Breast epithelium (tissue), 4 donors: ENCODE measurements at regions not wholly inside any gene's neighbourhood (a gene's known extent, or its start where the extent isn't known, plus 50 kb on each side); places are given as distances from the start of the nearest gene placed in this dataset.

Experiments used
- DNase-seq, 2 donors: peaks; one replicate each; pipeline ENCODE4 v3.0.0-alpha.2; 2019; ENCODE audit warnings: low spot score in 2 of 2
- H3K27ac ChIP-seq, 2 donors: fragments of 200-600 bp; sonication (generic) in 1 of 2; one replicate each; pipeline ENCODE4 v1.5.1; 2016 to 2019; ENCODE audit warnings: mild to moderate bottlenecking in 1 of 2
- H3K27me3 ChIP-seq, 2 donors: fragments of 200-600 bp; sonication (generic) in 1 of 2; one replicate each; pipeline versions ENCODE4 v1.5.1 to v1.6.0; 2017 to 2019; ENCODE audit warnings: control low read depth in 1 of 2, mild to moderate bottlenecking in 1 of 2
- H3K36me3 ChIP-seq: fragments of 200-600 bp; one replicate; pipeline ENCODE4 v1.5.1; 2019
- H3K4me1 ChIP-seq, 2 donors: fragments of 200-600 bp; sonication (generic); one replicate each; pipeline ENCODE4 v1.5.1; 2016 to 2019; ENCODE audit warnings: control low read depth in 1 of 2
- H3K4me3 ChIP-seq, 3 donors: fragments of 200-600 bp; sonication (generic); 1 replicate in 2 of 3; 2 replicates in 1 of 3; pipeline ENCODE4 v1.5.1; 2016 to 2019; ENCODE audit warnings: mild to moderate bottlenecking in 3 of 3, moderate library complexity in 2 of 3
- H3K9me3 ChIP-seq, 2 donors: fragments of 200-600 bp; sonication (generic) in 1 of 2; one replicate each; pipeline ENCODE4 v1.5.1; 2016 to 2019; ENCODE audit warnings: control low read depth in 1 of 2
- CTCF ChIP-seq, 3 donors: fragments of 450-650 bp; IDR thresholded peaks; one replicate each; pipeline ENCODE4 v1.5.1; 2016 to 2017; ENCODE audit warnings: antibody characterized with exemption in 3 of 3, mild to moderate bottlenecking in 3 of 3, moderate library complexity in 3 of 3
- POLR2A ChIP-seq: fragments of 450-650 bp; IDR thresholded peaks from one replicate; pipeline ENCODE4 v1.6.1; 2016; ENCODE audit warnings: antibody characterized with exemption, mild to moderate bottlenecking, moderate library complexity
- POLR2AphosphoS5 ChIP-seq, 3 donors: sonication (generic); formaldehyde crosslinking; IDR thresholded peaks; one replicate each; pipeline ENCODE4 v1.6.1; 2017; ENCODE audit warnings: antibody characterized with exemption in 3 of 3
- intact Hi-C: fragments of 100-400 bp; cut with DNase I; formaldehyde crosslinking; loops from one replicate; pipeline ENCODE4 v1.15.1; 2023; ENCODE audit warnings: low total_unique reads

GRCh38 chr4:156633847-156634246, 337.8 kb downstream of the PDGFC start:
- DNase-seq, result no peak
- Histone ChIP-seq H3K36me3 (no peaks in the 10 kb centered on the region), H3K4me1 (no peaks in the 10 kb centered on the region), H3K9me3 (no peaks in the 10 kb centered on the region), H3K27me3 (no peaks in the 10 kb centered on the region), H3K27ac (no peak overlapping the region), H3K4me3 (no peak overlapping the region)
- intact Hi-C loops, result no loop called here
- TF ChIP-seq POLR2AphosphoS5 (IDR thresholded peaks at IDR 0.05), result no peak
- TF ChIP-seq CTCF (IDR thresholded peaks at IDR 0.05), result no peak
- no peak for TF ChIP-seq POLR2A

GRCh38 chr4:156628858-156629257, 342.7 kb downstream of the PDGFC start:
- H3K9me3 ChIP-seq, result no peaks in the 10 kb centered on the region
- intact Hi-C loops, result no loop called here
- no peak for DNase-seq
- H3K27me3 ChIP-seq, result no peaks in the 10 kb centered on the region
- H3K4me1 ChIP-seq, result no peaks in the 10 kb centered on the region
- H3K36me3 ChIP-seq, result no peaks in the 10 kb centered on the region
- no peak overlapping the region for H3K4me3 ChIP-seq
- TF ChIP-seq CTCF (IDR thresholded peaks at IDR 0.05) (no peak), POLR2AphosphoS5 (IDR thresholded peaks at IDR 0.05) (no peak), POLR2A (no peak)
- no peak overlapping the region for H3K27ac ChIP-seq

GRCh38 chr4:156623376-156623775, 348.2 kb downstream of the PDGFC start:
- H3K27ac ChIP-seq, result no peak overlapping the region
- no peaks in the 10 kb centered on the region for H3K4me1 ChIP-seq
- no peaks in the 10 kb centered on the region for H3K36me3 ChIP-seq
- no peak overlapping the region for H3K4me3 ChIP-seq
- H3K27me3 ChIP-seq, result no peaks in the 10 kb centered on the region
- TF ChIP-seq POLR2A (no peak), POLR2AphosphoS5 (IDR thresholded peaks at IDR 0.05) (no peak)
- no peaks in the 10 kb centered on the region for H3K9me3 ChIP-seq
- intact Hi-C loops, result no loop called here
- no peak for DNase-seq

- DNase-seq, result no peak
- no peaks in the 10 kb centered on the region for H3K36me3 ChIP-seq
- no peaks in the 10 kb centered on the region for H3K4me1 ChIP-seq
Observed at GRCh38 chr4:156620786-156621185, 350.8 kb downstream of the PDGFC start.

GRCh38 chr4:156619154-156619934, 352.3 kb downstream of the PDGFC start:
- no peak for DNase-seq
- no peak overlapping the region for H3K27ac ChIP-seq
- no peak overlapping the region for H3K4me3 ChIP-seq
- no peaks in the 10 kb centered on the region for H3K36me3 ChIP-seq
- intact Hi-C loops, result no loop called here
- TF ChIP-seq POLR2A, result no peak
- TF ChIP-seq POLR2AphosphoS5 (IDR thresholded peaks at IDR 0.05), result no peak
- TF ChIP-seq CTCF (IDR thresholded peaks at IDR 0.05), result no peak
- no peaks in the 10 kb centered on the region for H3K27me3 ChIP-seq
- H3K9me3 ChIP-seq, result no peaks in the 10 kb centered on the region
- peaks cover 0 to 3% of the 10 kb centered on the region in 2 donors for H3K4me1 ChIP-seq

More at GRCh38 chr4:156620786-156621185, 350.8 kb downstream of the PDGFC start:
- no peak overlapping the region for H3K4me3 ChIP-seq
- no peak overlapping the region for H3K27ac ChIP-seq
- no peak for TF ChIP-seq POLR2AphosphoS5 (IDR thresholded peaks at IDR 0.05)
- no peak for TF ChIP-seq POLR2A
- no peak for TF ChIP-seq CTCF (IDR thresholded peaks at IDR 0.05)
- intact Hi-C loops, result no loop called here
- no peaks in the 10 kb centered on the region for H3K27me3 ChIP-seq
- no peaks in the 10 kb centered on the region for H3K9me3 ChIP-seq
